Keratinocyte (primary cell): ENCODE measurements at regions not wholly inside any gene's neighbourhood (a gene's known extent, or its start where the extent isn't known, plus 50 kb on each side); places are given as distances from the start of the nearest gene placed in this dataset.

Source experiments
- EZH2 ChIP-seq: IDR thresholded peaks from one replicate; pipeline ENCODE4 v1.6.1; 2012; ENCODE audit warnings: inconsistent platforms, mild to moderate bottlenecking, low read length, moderate library complexity
- TF ChIP-seq, protein P1 (sequence below), 3 experiments: IDR thresholded peaks in 1 of 3; conservative IDR thresholded peaks in 1 of 3; optimal IDR thresholded peaks in 1 of 3; 2 replicates in 2 of 3; 3 replicates in 1 of 3; pipeline versions ENCODE3 to v1.5.1; 2011; ENCODE audit warnings: low read length in 3 of 3, mild to moderate bottlenecking in 3 of 3, moderate library complexity in 2 of 3, control low read depth in 1 of 3, inconsistent platforms in 1 of 3; ENCODE audit not compliant: insufficient read depth in 2 of 3; ENCODE audit errors: extremely low read depth in 1 of 3

DNA sequence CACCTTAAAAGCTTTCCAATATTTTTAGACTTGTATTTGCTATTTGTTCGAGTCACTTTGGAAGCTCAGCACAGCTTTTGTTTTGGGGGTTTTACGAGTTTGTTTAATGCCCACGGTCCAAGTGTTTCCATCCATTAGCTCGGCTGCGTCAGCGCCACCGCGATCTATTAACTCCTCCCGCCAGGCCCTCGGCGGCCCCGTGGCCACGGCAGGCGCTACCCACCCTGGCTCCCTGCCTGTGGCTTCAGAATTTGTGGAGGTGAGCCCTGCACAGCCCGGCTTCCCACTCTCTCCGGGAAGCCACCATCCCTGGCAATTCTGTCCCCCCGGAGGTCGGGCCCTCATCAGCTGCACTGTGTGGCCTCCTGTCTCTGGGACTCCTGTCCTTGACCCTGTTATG is 648.5 kb downstream of the BRD1 start:
- no peak for TF ChIP-seq EZH2
- TF ChIP-seq, protein P1, sequence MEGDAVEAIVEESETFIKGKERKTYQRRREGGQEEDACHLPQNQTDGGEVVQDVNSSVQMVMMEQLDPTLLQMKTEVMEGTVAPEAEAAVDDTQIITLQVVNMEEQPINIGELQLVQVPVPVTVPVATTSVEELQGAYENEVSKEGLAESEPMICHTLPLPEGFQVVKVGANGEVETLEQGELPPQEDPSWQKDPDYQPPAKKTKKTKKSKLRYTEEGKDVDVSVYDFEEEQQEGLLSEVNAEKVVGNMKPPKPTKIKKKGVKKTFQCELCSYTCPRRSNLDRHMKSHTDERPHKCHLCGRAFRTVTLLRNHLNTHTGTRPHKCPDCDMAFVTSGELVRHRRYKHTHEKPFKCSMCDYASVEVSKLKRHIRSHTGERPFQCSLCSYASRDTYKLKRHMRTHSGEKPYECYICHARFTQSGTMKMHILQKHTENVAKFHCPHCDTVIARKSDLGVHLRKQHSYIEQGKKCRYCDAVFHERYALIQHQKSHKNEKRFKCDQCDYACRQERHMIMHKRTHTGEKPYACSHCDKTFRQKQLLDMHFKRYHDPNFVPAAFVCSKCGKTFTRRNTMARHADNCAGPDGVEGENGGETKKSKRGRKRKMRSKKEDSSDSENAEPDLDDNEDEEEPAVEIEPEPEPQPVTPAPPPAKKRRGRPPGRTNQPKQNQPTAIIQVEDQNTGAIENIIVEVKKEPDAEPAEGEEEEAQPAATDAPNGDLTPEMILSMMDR (optimal IDR thresholded peaks at IDR 0.05 in 1 of 3, IDR thresholded peaks at IDR 0.05 in 1 of 3, conservative IDR thresholded peaks at IDR 0.05 in 1 of 3; ENCODE audit: extremely low read depth in 1 of 3, insufficient read depth in 2 of 3, low read length in 3 of 3) = no peak
